Neural progenitor cell (in vitro differentiated cells): ENCODE measurements at regions not wholly inside any gene's neighbourhood (a gene's known extent, or its start where the extent isn't known, plus 50 kb on each side); places are given as distances from the start of the nearest gene placed in this dataset.

Source experiments
- DNase-seq: peaks from one replicate; pipeline ENCODE4 v3.0.0-alpha.2; 2016; ENCODE audit warnings: low spot score
- H2AFZ ChIP-seq: fragments of 200-600 bp; sonication (generic); replicated peaks from 2 replicates; pipeline ENCODE4 v1.6.1; 2016; ENCODE audit warnings: antibody characterized with exemption
- H3F3A ChIP-seq: fragments of 200-600 bp; sonication (generic); 2 replicates; pipeline ENCODE4 v1.6.1; 2016; ENCODE audit warnings: antibody characterized with exemption, low read depth
- H3K27ac ChIP-seq: fragments of 200-600 bp; sonication (generic); 2 replicates; pipeline ENCODE4 v1.5.1; 2016; ENCODE audit warnings: mild to moderate bottlenecking
- H3K27me3 ChIP-seq: fragments of 200-600 bp; sonication (generic); 2 replicates; pipeline ENCODE4 v1.6.1; 2016; ENCODE audit warnings: mild to moderate bottlenecking, moderate library complexity
- H3K36me3 ChIP-seq: fragments of 200-600 bp; sonication (generic); 2 replicates; pipeline ENCODE4 v1.5.1; 2016
- H3K4me1 ChIP-seq: fragments of 200-600 bp; sonication (generic); 2 replicates; pipeline ENCODE4 v1.6.1; 2016; ENCODE audit warnings: mixed run types
- H3K4me2 ChIP-seq: fragments of 200-600 bp; sonication (generic); 2 replicates; pipeline ENCODE4 v1.6.1; 2016
- H3K4me3 ChIP-seq: fragments of 200-600 bp; sonication (generic); 2 replicates; pipeline ENCODE4 v1.5.1; 2016
- H3K79me2 ChIP-seq: fragments of 200-600 bp; sonication (generic); 2 replicates; pipeline ENCODE4 v1.6.1; 2016; ENCODE audit warnings: low read depth
- H3K9ac ChIP-seq: fragments of 200-600 bp; sonication (generic); 2 replicates; pipeline ENCODE4 v1.6.1; 2016
- H3K9me3 ChIP-seq: fragments of 200-600 bp; sonication (generic); 2 replicates; pipeline ENCODE4 v1.5.1; 2016; ENCODE audit warnings: low read depth
- H4K20me1 ChIP-seq: fragments of 200-600 bp; sonication (generic); 2 replicates; pipeline ENCODE4 v1.6.1; 2016; ENCODE audit warnings: low read depth
- H3K27ac Mint-ChIP-seq: 3 replicates; pipeline ENCODE4 v1.8.0; 2021; ENCODE audit warnings: mixed read lengths
- H3K27me3 Mint-ChIP-seq: 2 replicates; pipeline ENCODE4 v1.8.0; 2022; ENCODE audit warnings: low read depth, mild to moderate bottlenecking, inconsistent platforms, moderate library complexity, mixed read lengths; ENCODE audit not compliant: insufficient read depth
- H3K36me3 Mint-ChIP-seq: 3 replicates; pipeline ENCODE4 v1.8.0; 2021; ENCODE audit warnings: mixed read lengths
- H3K4me1 Mint-ChIP-seq: 3 replicates; pipeline ENCODE4 v1.8.0; 2021; ENCODE audit warnings: mixed read lengths
- H3K4me3 Mint-ChIP-seq: 3 replicates; pipeline ENCODE4 v1.8.0; 2021; ENCODE audit warnings: mild to moderate bottlenecking, moderate library complexity, mixed read lengths
- H3K9me3 Mint-ChIP-seq: 3 replicates; pipeline ENCODE4 v1.8.0; 2020; ENCODE audit warnings: mixed read lengths
- EZH2 ChIP-seq: fragments of 200-600 bp; sonication (generic); IDR thresholded peaks from 2 replicates; pipeline ENCODE4 v1.6.1; 2017; ENCODE audit warnings: antibody characterized with exemption, mild to moderate bottlenecking, moderate library complexity
- EZH2phosphoT487 ChIP-seq: fragments of 200-600 bp; sonication (generic); IDR thresholded peaks from 2 replicates; pipeline ENCODE4 v1.6.1; 2017; ENCODE audit warnings: antibody characterized with exemption
- TF ChIP-seq, protein P1 (sequence below): fragments of 200-600 bp; sonication (generic); IDR thresholded peaks from 2 replicates; pipeline ENCODE4 v1.5.1; 2017; ENCODE audit warnings: antibody characterized with exemption, mild to moderate bottlenecking

DNA sequence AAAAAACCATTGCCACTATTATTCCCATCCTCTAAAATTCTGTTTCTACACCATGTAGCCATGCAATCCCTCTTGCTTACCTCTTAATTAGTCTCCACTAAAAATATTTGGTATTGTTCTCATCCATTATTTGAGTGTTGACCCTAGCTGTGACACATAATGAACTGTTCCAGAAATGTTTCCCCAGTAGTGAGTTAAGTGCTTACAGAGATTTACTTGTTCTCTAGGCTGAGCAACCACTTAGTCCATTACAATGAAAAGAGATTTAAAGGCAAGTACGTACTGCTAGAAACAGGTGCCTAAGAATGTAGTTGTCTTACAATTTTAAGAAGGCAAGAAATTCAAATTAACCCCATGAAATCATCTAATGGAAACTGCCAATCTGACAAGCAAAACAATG, 112.7 kb upstream of the PTPN13 start:
- no peak overlapping the region for H2AFZ ChIP-seq
- peaks cover 74% of the 10 kb centered on the region for H3K4me1 ChIP-seq
- H3K9ac ChIP-seq, result peak overlapping the region; percentile 60
- H3K36me3 ChIP-seq, result peaks cover 5% of the 10 kb centered on the region
- H3F3A ChIP-seq, result peaks cover 74% of the 10 kb centered on the region
- no peaks in the 10 kb centered on the region for H3K9me3 ChIP-seq
- Mint-ChIP-seq H3K4me3 (peak overlapping the region; percentile 41), H3K4me1 (peaks cover 40% of the 10 kb centered on the region), H3K9me3 (peaks cover 4% of the 10 kb centered on the region), H3K27ac (no peak overlapping the region), H3K36me3 (peaks cover 10% of the 10 kb centered on the region), H3K27me3 (no peaks in the 10 kb centered on the region)
- peaks cover 12% of the 10 kb centered on the region for H3K79me2 ChIP-seq
- H3K4me2 ChIP-seq, result peak overlapping the region; percentile 88
- no peaks in the 10 kb centered on the region for H4K20me1 ChIP-seq
- no peaks in the 10 kb centered on the region for H3K27me3 ChIP-seq
- DNase-seq, result peak; percentile 67
- H3K27ac ChIP-seq, result peak overlapping the region; percentile 100
- TF ChIP-seq EZH2phosphoT487 (peak; percentile 50), EZH2 (no peak)
- H3K4me3 ChIP-seq, result peak overlapping the region; percentile 38

DNA sequence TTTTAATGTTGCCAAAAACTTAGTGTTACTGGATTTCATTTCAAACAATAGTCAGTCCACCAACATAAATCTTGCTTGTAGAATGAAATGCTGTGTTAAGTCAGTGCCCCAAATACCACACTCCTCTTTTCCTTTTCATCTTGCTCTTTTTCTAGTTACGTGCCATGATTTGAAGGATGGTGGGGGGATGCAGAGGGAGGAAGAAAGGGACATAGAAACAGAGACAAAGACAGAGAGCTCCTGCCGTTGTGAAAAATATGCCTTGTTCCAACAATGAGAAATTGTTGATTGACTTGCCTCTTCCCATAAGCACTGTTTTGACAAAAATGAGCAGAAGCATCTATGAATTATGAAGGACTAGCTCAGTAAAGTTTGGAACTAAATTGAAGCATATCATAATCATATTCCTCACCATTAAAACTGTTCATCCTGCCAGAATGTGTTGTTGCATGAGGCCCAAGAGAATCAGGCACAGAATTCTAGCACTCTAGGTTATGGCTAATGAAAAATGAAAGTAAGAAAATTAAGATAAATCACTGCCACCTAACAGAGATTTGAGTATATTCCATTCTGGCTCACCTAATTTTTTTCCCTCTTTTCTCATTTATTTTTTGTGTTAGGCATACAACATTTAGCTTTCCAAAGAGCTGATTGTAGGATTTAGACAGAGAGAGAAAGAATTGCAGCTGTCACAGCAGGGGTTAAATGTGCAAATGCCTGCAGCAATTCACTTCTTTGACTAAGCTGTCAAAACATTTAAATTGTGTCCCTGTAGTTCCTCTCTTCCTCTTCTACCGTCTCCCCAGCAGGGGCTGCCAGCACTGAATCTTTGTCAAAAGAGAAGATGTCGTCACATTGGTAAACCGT, 111.6 kb upstream of the PTPN13 start:
- Histone ChIP-seq H3K4me3 (peak overlapping the region; percentile 38), H3K4me1 (peaks cover 71% of the 10 kb centered on the region), H3K36me3 (peaks cover 12% of the 10 kb centered on the region), H3K9me3 (peaks cover 6% of the 10 kb centered on the region), H3K27ac (peak overlapping the region; percentile 100), H3F3A (peaks cover 74% of the 10 kb centered on the region), H3K9ac (peak overlapping the region; percentile 60), H2AFZ (no peak overlapping the region), H3K4me2 (peak overlapping the region; percentile 88), H3K27me3 (no peaks in the 10 kb centered on the region), H4K20me1 (no peaks in the 10 kb centered on the region), H3K79me2 (peaks cover 12% of the 10 kb centered on the region)
- peak; percentile 94 for DNase-seq
- Mint-ChIP-seq H3K4me3 (peak overlapping the region; percentile 56), H3K4me1 (peaks cover 39% of the 10 kb centered on the region), H3K27me3 (no peaks in the 10 kb centered on the region), H3K27ac (no peak overlapping the region), H3K36me3 (peaks cover 17% of the 10 kb centered on the region), H3K9me3 (peaks cover 7% of the 10 kb centered on the region)
- no peak for TF ChIP-seq EZH2phosphoT487
- TF ChIP-seq, protein P1, sequence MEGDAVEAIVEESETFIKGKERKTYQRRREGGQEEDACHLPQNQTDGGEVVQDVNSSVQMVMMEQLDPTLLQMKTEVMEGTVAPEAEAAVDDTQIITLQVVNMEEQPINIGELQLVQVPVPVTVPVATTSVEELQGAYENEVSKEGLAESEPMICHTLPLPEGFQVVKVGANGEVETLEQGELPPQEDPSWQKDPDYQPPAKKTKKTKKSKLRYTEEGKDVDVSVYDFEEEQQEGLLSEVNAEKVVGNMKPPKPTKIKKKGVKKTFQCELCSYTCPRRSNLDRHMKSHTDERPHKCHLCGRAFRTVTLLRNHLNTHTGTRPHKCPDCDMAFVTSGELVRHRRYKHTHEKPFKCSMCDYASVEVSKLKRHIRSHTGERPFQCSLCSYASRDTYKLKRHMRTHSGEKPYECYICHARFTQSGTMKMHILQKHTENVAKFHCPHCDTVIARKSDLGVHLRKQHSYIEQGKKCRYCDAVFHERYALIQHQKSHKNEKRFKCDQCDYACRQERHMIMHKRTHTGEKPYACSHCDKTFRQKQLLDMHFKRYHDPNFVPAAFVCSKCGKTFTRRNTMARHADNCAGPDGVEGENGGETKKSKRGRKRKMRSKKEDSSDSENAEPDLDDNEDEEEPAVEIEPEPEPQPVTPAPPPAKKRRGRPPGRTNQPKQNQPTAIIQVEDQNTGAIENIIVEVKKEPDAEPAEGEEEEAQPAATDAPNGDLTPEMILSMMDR, result peak; percentile 54

DNA sequence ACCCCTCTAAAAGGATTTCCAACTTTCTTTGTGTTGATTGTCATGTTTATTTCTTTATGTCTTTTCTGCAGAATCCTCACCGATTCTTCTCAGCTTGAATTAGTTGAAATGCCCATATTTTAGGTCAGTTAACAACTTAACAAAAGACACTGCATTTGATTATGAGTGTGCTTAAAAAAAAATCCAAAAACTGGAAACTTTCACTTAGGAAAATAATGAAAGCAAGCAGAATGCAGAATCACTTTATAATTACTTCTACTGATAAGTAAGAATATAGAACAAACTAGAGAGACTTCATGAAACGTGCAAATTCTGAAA, 111.0 kb upstream of the PTPN13 start:
- peak overlapping the region; percentile 56 for H3K4me3 Mint-ChIP-seq

More for the DNA sequence above, 111.0 kb upstream of the PTPN13 start:
- H3K4me1 Mint-ChIP-seq, result peaks cover 43% of the 10 kb centered on the region
- Histone ChIP-seq H3K9ac (no peak overlapping the region), H4K20me1 (no peaks in the 10 kb centered on the region), H3K79me2 (peaks cover 9% of the 10 kb centered on the region), H3K27me3 (no peaks in the 10 kb centered on the region), H3K4me1 (peaks cover 71% of the 10 kb centered on the region), H3K4me2 (peak overlapping the region; percentile 65), H2AFZ (no peak overlapping the region), H3K9me3 (peaks cover 6% of the 10 kb centered on the region), H3F3A (peaks cover 74% of the 10 kb centered on the region), H3K27ac (peak overlapping the region; percentile 100), H3K4me3 (peak overlapping the region; percentile 24), H3K36me3 (peaks cover 12% of the 10 kb centered on the region)
- no peak overlapping the region for H3K27ac Mint-ChIP-seq
- peaks cover 7% of the 10 kb centered on the region for H3K9me3 Mint-ChIP-seq
- DNase-seq, result no peak
- TF ChIP-seq, protein P1, result no peak
- TF ChIP-seq EZH2 (no peak), EZH2phosphoT487 (no peak)
- peaks cover 17% of the 10 kb centered on the region for H3K36me3 Mint-ChIP-seq
- no peaks in the 10 kb centered on the region for H3K27me3 Mint-ChIP-seq
